Heart left ventricle (tissue), 16 donors: ENCODE measurements at regions not wholly inside any gene's neighbourhood (a gene's known extent, or its start where the extent isn't known, plus 50 kb on each side); places are given as distances from the start of the nearest gene placed in this dataset.

ENCODE experiments used
- ATAC-seq, 4 donors: fragments of 200-7000 bp; cut with Tn5 transposase; one replicate each; pipeline ENCODE4 v1.9.1; 2020 to 2022; ENCODE audit warnings: moderate library complexity in 4 of 4, mild to moderate bottlenecking in 3 of 4, moderate number of reproducible peaks in 1 of 4
- DNase-seq, 5 donors: peaks; one replicate each; pipeline ENCODE4 v3.0.0-alpha.2; 2020
- H3K27ac ChIP-seq, 12 donors: fragments of 200-600 bp; sonication (generic) in 4 of 12; one replicate each; pipeline versions ENCODE4 v1.5.0 to v1.8.0; 2016 to 2022; ENCODE audit warnings: mild to moderate bottlenecking in 2 of 12
- H3K27me3 ChIP-seq, 9 donors: fragments of 200-600 bp; sonication (generic) in 2 of 9; one replicate each; pipeline versions ENCODE4 v1.5.1 to v1.8.0; 2016 to 2022; ENCODE audit warnings: mild to moderate bottlenecking in 3 of 9
- H3K36me3 ChIP-seq, 9 donors: fragments of 200-600 bp; sonication (generic) in 2 of 9; one replicate each; pipeline versions ENCODE4 v1.5.0 to v1.8.0; 2018 to 2022; ENCODE audit warnings: mild to moderate bottlenecking in 2 of 9
- H3K4me1 ChIP-seq, 12 donors: fragments of 200-600 bp; sonication (generic) in 4 of 12; one replicate each; pipeline versions ENCODE4 v1.5.0 to v1.8.0; 2016 to 2022; ENCODE audit warnings: mild to moderate bottlenecking in 3 of 12
- H3K4me3 ChIP-seq, 12 donors: fragments of 200-600 bp; sonication (generic) in 4 of 12; one replicate each; pipeline versions ENCODE4 v1.5.0 to v1.8.0; 2017 to 2022; ENCODE audit warnings: mild to moderate bottlenecking in 9 of 12, moderate library complexity in 4 of 12
- H3K9me3 ChIP-seq, 12 donors: fragments of 200-600 bp; sonication (generic) in 4 of 12; one replicate each; pipeline versions ENCODE4 v1.5.0 to v1.8.0; 2016 to 2022; ENCODE audit warnings: mild to moderate bottlenecking in 1 of 12
- CTCF ChIP-seq, 12 donors: fragments of 200-600 bp; sonication (generic) in 4 of 12; IDR thresholded peaks; one replicate each; pipeline versions ENCODE4 v1.5.0 to v1.8.0; 2018 to 2022; ENCODE audit warnings: antibody characterized with exemption in 12 of 12, mild to moderate bottlenecking in 5 of 12
- POLR2A ChIP-seq, 2 donors: fragments of 450-650 bp; IDR thresholded peaks; one replicate each; pipeline ENCODE4 v1.6.1; 2017; ENCODE audit warnings: antibody characterized with exemption in 2 of 2, mild to moderate bottlenecking in 2 of 2, moderate library complexity in 2 of 2
- WGBS, 4 donors: extraction: QIAGEN DNeasy Blood & Tissue Kit in 2 of 4; methylation state at CpG; one replicate each; pipeline versions ENCODE4 v1.1.5 to v1.1.7; 2013 to 2018; 5-methylcytosine and 5-hydroxymethylcytosine counted together
- intact Hi-C, 10 donors: fragments of 100-400 bp; cut with DNase I; formaldehyde crosslinking; loops; one replicate each; pipeline versions ENCODE4 v1.11.1 to v1.14.2; 2022
- donor health status: ischemic (EF 13 %, LVEDD 7.1; RV severe dilation, severe dysfunction).
- donor health status: healthy with polysubstance abuse.
- donor health status: DM: no; HTN: yes; CAD: no.
- donor health status: DM: no; HTN: no; CAD: no.
- donor health status: ischemic (EF 25% LVEDD 6.9; RV normal size, moderate dysfunction).
- donor health status: ischemic (EF 25% LVEDD 5.7; RV mildly dilated, moderate dysfunction).
- donor health status: healthy.
- donor health status: DM: yes; HTN: yes; CAD: no.
- donor health status: ischemic (EF 35%, LVEDD 5.7; RV mildly dilated, moderate dysfunction).
- donor health status: nonischemic (EF 11% LVEDD 7.7; RV severe dilation, severe dysfunction).
- donor health status: DM: yes; HTN: yes; CAD: no.
- donor health status: PGD.
- donor health status: ischemic (EF 29% LVEDD 5.4; RV normal size, mild dysfunction).
- donor health status: nonischemic (EF 23%, LVEDD 6.1; RV moderate dilation, normal function).

- H3K9me3 ChIP-seq, result no peaks in the 10 kb centered on the region
- intact Hi-C loops, result loop anchor here in 1 of 10 donors (10.0 kb wide), 1 partner anchor 58 kb away; no protein-coding TSS in a partner anchor
- no peaks in the 10 kb centered on the region for H3K27me3 ChIP-seq
- H3K27ac ChIP-seq, result no peak overlapping the region
- H3K4me3 ChIP-seq, result no peak overlapping the region
- ATAC-seq, result no peak
- DNase-seq, result no peak
- peaks cover 0 to 30% (median 6%) of the 10 kb centered on the region in 12 donors for H3K4me1 ChIP-seq
- TF ChIP-seq CTCF (IDR thresholded peaks at IDR 0.05), result no peak
- no peak for TF ChIP-seq POLR2A (IDR thresholded peaks at IDR 0.05)
- 94 to 100% (median 95%) methylated on average over 1 of the region's 1 CpG for WGBS, 4 donors
- no peaks in the 10 kb centered on the region for H3K36me3 ChIP-seq
These were observed 292.9 kb downstream of the PTEN start for GRCh38 chr10:88156341-88156740.

- ATAC-seq (peak; percentile 33 to 79 (median 56)), DNase-seq (no peak)
- intact Hi-C loops, result loop anchor here in 1 of 10 donors (10.0 kb wide), 1 partner anchor 57 kb away; no protein-coding TSS in a partner anchor
- H3K9me3 ChIP-seq, result no peaks in the 10 kb centered on the region
- H3K27me3 ChIP-seq, result no peaks in the 10 kb centered on the region
- H3K36me3 ChIP-seq, result no peaks in the 10 kb centered on the region
- H3K27ac ChIP-seq, result peak overlapping the region; percentile 19 to 85 (median 56)
- 30 to 52% (median 38%) methylated on average over 2 of the region's 2 CpGs for WGBS, 4 donors
- peaks cover 0 to 28% (median 6%) of the 10 kb centered on the region in 12 donors for H3K4me1 ChIP-seq
- TF ChIP-seq POLR2A (IDR thresholded peaks at IDR 0.05) (no peak), CTCF (IDR thresholded peaks at IDR 0.05) (no peak)
- no peak overlapping the region for H3K4me3 ChIP-seq
These were observed 294.6 kb downstream of the PTEN start for GRCh38 chr10:88157981-88158465.

GRCh38 chr10:88158526-88159122 is 295.2 kb downstream of the PTEN start:
- H3K27me3 ChIP-seq, result no peaks in the 10 kb centered on the region
- intact Hi-C loops, result loop anchor here in 1 of 10 donors (10.0 kb wide), 1 partner anchor 56 kb away; no protein-coding TSS in a partner anchor
- WGBS, 4 donors, result 60 to 70% (median 64%) methylated on average over 3 of the region's 3 CpGs
- no peak overlapping the region for H3K4me3 ChIP-seq
- H3K36me3 ChIP-seq, result no peaks in the 10 kb centered on the region
- TF ChIP-seq CTCF (IDR thresholded peaks at IDR 0.05) (no peak), POLR2A (IDR thresholded peaks at IDR 0.05) (no peak)
- DNase-seq (no peak), ATAC-seq (no peak)
- H3K4me1 ChIP-seq, result peaks cover 0 to 26% (median 6%) of the 10 kb centered on the region in 12 donors
- no peaks in the 10 kb centered on the region for H3K9me3 ChIP-seq
- peak overlapping the region; percentile 30 to 85 (median 52) for H3K27ac ChIP-seq

- Histone ChIP-seq H3K27me3 (no peaks in the 10 kb centered on the region), H3K4me3 (no peak overlapping the region), H3K9me3 (no peaks in the 10 kb centered on the region), H3K27ac (peak overlapping the region in 10 of 12 donors; percentile 38 to 85 (median 56)), H3K4me1 (peaks cover 0 to 26% (median 6%) of the 10 kb centered on the region in 12 donors), H3K36me3 (no peaks in the 10 kb centered on the region)
- ATAC-seq (no peak), DNase-seq (no peak)
- intact Hi-C loops, result loop anchor here in 1 of 10 donors (10.0 kb wide), 1 partner anchor 56 kb away; no protein-coding TSS in a partner anchor
- 56 to 60% (median 57%) methylated on average over 3 of the region's 3 CpGs for WGBS, 4 donors
- TF ChIP-seq CTCF (IDR thresholded peaks at IDR 0.05) (no peak), POLR2A (IDR thresholded peaks at IDR 0.05) (no peak)
These were observed 295.9 kb downstream of the PTEN start for GRCh38 chr10:88159127-88159829.
